Keratinocyte (primary cell): ENCODE measurements at regions not wholly inside any gene's neighbourhood (a gene's known extent, or its start where the extent isn't known, plus 50 kb on each side); places are given as distances from the start of the nearest gene placed in this dataset.

Experiments
- DNase-seq: peaks from one replicate; pipeline ENCODE4 v3.0.0-alpha.2; 2011; ENCODE audit warnings: low read depth, missing footprints, low spot score
- FAIRE-seq: peaks from 2 replicates; lab custom pipeline; 2011; peaks lifted over from hg19 to GRCh38; lab: Jason Lieb, UNC
- H2AFZ ChIP-seq: 2 replicates; pipeline ENCODE4 v1.6.0; 2012; ENCODE audit warnings: low read length, control low read depth, inconsistent platforms; ENCODE audit not compliant: control insufficient read depth
- H3K27ac ChIP-seq: 2 replicates; pipeline ENCODE4 v1.5.1; 2011; ENCODE audit warnings: low read length; ENCODE audit not compliant: control insufficient read depth, insufficient read depth
- H3K27me3 ChIP-seq: 3 replicates; pipeline ENCODE4 v1.6.0; 2011; ENCODE audit warnings: low read length; ENCODE audit not compliant: control insufficient read depth, insufficient read depth; ENCODE audit errors: extremely low read depth
- H3K36me3 ChIP-seq, 2 experiments: 2 replicates in 1 of 2; 3 replicates in 1 of 2; pipeline ENCODE4 v1.5.1; 2011; ENCODE audit warnings: low read length in 2 of 2, mild to moderate bottlenecking in 1 of 2; ENCODE audit not compliant: control insufficient read depth in 2 of 2, insufficient read depth in 2 of 2; ENCODE audit errors: extremely low read depth in 1 of 2
- H3K4me1 ChIP-seq: 3 replicates; pipeline ENCODE4 v1.5.1; 2011; ENCODE audit warnings: low read length; ENCODE audit not compliant: control insufficient read depth, insufficient read depth; ENCODE audit errors: extremely low read depth
- H3K4me2 ChIP-seq: 3 replicates; pipeline ENCODE4 v1.6.0; 2011; ENCODE audit warnings: low read depth, low read length; ENCODE audit not compliant: control insufficient read depth, insufficient read depth; ENCODE audit errors: extremely low read depth
- H3K4me3 ChIP-seq, 3 experiments: fragments of 200-600 bp in 1 of 3; sonication (generic) in 1 of 3; 2 replicates in 2 of 3; 3 replicates in 1 of 3; pipeline ENCODE4 v1.5.1; 2011 to 2016; ENCODE audit warnings: low read length in 3 of 3, mild to moderate bottlenecking in 3 of 3, control low read depth in 2 of 3, inconsistent platforms in 1 of 3, low read depth in 1 of 3, mixed read lengths in 1 of 3, mixed run types in 1 of 3, moderate library complexity in 1 of 3; ENCODE audit not compliant: control insufficient read depth in 2 of 3, insufficient read depth in 2 of 3; ENCODE audit errors: extremely low read depth in 1 of 3
- H3K79me2 ChIP-seq: 2 replicates; pipeline ENCODE4 v1.6.0; 2012; ENCODE audit warnings: low read length; ENCODE audit not compliant: control insufficient read depth, insufficient read depth
- H3K9ac ChIP-seq: 3 replicates; pipeline ENCODE4 v1.6.0; 2011; ENCODE audit warnings: low read length; ENCODE audit not compliant: control insufficient read depth, insufficient read depth; ENCODE audit errors: extremely low read depth
- H3K9me1 ChIP-seq: 3 replicates; pipeline ENCODE4 v1.6.0; 2011; ENCODE audit warnings: low read length; ENCODE audit not compliant: control insufficient read depth, insufficient read depth; ENCODE audit errors: extremely low read depth
- H3K9me3 ChIP-seq: 2 replicates; pipeline ENCODE4 v1.5.1; 2012; ENCODE audit warnings: low read depth, low read length; ENCODE audit not compliant: control insufficient read depth
- H4K20me1 ChIP-seq: 3 replicates; pipeline ENCODE4 v1.6.0; 2011; ENCODE audit warnings: low read length; ENCODE audit not compliant: control insufficient read depth, insufficient read depth; ENCODE audit errors: extremely low read depth
- CTCF ChIP-seq, 3 experiments: IDR thresholded peaks in 1 of 3; conservative IDR thresholded peaks in 1 of 3; optimal IDR thresholded peaks in 1 of 3; 2 replicates in 2 of 3; 3 replicates in 1 of 3; pipeline versions ENCODE3 to v1.5.1; 2011; ENCODE audit warnings: low read length in 3 of 3, mild to moderate bottlenecking in 3 of 3, moderate library complexity in 2 of 3, control low read depth in 1 of 3, inconsistent platforms in 1 of 3; ENCODE audit not compliant: insufficient read depth in 2 of 3; ENCODE audit errors: extremely low read depth in 1 of 3
- EZH2 ChIP-seq: IDR thresholded peaks from one replicate; pipeline ENCODE4 v1.6.1; 2012; ENCODE audit warnings: inconsistent platforms, mild to moderate bottlenecking, low read length, moderate library complexity
- dilution Hi-C: fragments of 300-500 bp; cut with MboI; formaldehyde crosslinking; loops from one replicate; pipeline ENCODE4 v1.7.0; 2020; ENCODE audit warnings: low sequenced_read_pairs; ENCODE audit not compliant: extremely low pct_ligation_motif_present

- H3K79me2 ChIP-seq: no peaks in the 10 kb centered on the region
- H4K20me1 ChIP-seq: no peaks in the 10 kb centered on the region
- no peaks in the 10 kb centered on the region for H3K4me1 ChIP-seq
- no peak overlapping the region for H3K9ac ChIP-seq
- no peak overlapping the region for H3K4me2 ChIP-seq
- FAIRE-seq (no peak), DNase-seq (no peak)
- no peaks in the 10 kb centered on the region for H3K36me3 ChIP-seq
- dilution Hi-C loops: no loop called here
- no peaks in the 10 kb centered on the region for H3K27me3 ChIP-seq
- TF ChIP-seq CTCF (optimal IDR thresholded peaks at IDR 0.05 in 1 of 3, IDR thresholded peaks at IDR 0.05 in 1 of 3, conservative IDR thresholded peaks at IDR 0.05 in 1 of 3; ENCODE audit: extremely low read depth in 1 of 3, insufficient read depth in 2 of 3, low read length in 3 of 3): no peak
- TF ChIP-seq EZH2: no peak
- no peak overlapping the region for H2AFZ ChIP-seq
- H3K4me3 ChIP-seq: no peak overlapping the region
- no peak overlapping the region for H3K27ac ChIP-seq
- H3K9me3 ChIP-seq: no peaks in the 10 kb centered on the region
- H3K9me1 ChIP-seq: no peaks in the 10 kb centered on the region
Measured at GRCh38 chr11:112728716-112729115, 232.5 kb upstream of the NCAM1 start.

GRCh38 chr11:112730591-112730990 is 230.6 kb upstream of the NCAM1 start:
- no peak for TF ChIP-seq EZH2
- no peak for TF ChIP-seq CTCF (optimal IDR thresholded peaks at IDR 0.05 in 1 of 3, IDR thresholded peaks at IDR 0.05 in 1 of 3, conservative IDR thresholded peaks at IDR 0.05 in 1 of 3; ENCODE audit: extremely low read depth in 1 of 3, insufficient read depth in 2 of 3, low read length in 3 of 3)
- Histone ChIP-seq H3K9me1 (no peaks in the 10 kb centered on the region), H3K27ac (no peak overlapping the region), H4K20me1 (no peaks in the 10 kb centered on the region), H3K9me3 (no peaks in the 10 kb centered on the region), H3K79me2 (no peaks in the 10 kb centered on the region), H3K9ac (no peak overlapping the region), H3K36me3 (no peaks in the 10 kb centered on the region), H2AFZ (no peak overlapping the region), H3K27me3 (no peaks in the 10 kb centered on the region), H3K4me3 (no peak overlapping the region), H3K4me1 (no peaks in the 10 kb centered on the region), H3K4me2 (no peak overlapping the region)
- FAIRE-seq (no peak), DNase-seq (no peak)
- dilution Hi-C loops: no loop called here
